ENCODE measurements at regions not wholly inside any gene's neighbourhood (a gene's known extent, or its start where the extent isn't known, plus 50 kb on each side); places are given as distances from the start of the nearest gene placed in this dataset.
A peak's percentile ranks its signal among the peaks of the same experiment; 100 is the strongest.

DNA sequence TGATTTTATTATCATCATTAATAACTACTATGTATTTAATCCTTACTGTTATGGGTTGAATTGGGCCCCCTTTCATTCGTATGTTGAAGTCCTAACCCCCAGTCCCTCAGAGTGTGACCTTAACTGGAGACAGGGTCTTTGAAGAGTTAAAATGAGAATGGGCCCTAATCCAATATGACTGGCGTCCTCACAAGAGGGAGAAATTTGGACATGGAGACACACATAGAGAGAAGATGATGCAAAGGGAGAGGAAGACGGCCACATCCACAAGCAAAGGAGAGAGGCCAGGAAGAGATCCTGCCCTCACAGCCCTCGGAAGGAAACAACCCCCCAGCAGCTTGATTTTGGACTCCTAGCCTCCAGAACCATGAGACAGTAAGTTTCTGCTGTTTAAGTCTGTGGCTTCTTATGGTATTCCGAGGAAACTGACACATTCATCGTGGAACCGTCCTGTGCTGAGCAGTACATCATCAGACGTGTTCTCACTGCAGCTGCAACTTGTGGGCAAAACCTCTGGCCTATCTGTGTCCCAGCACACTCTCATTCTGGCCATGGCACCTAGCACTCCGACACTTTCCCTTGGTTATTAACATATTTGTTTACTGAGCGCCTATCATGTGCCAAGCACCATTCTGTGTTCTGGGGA is 127.6 kb downstream of the SLC38A6 start:
- no peak for DNase-seq

DNA sequence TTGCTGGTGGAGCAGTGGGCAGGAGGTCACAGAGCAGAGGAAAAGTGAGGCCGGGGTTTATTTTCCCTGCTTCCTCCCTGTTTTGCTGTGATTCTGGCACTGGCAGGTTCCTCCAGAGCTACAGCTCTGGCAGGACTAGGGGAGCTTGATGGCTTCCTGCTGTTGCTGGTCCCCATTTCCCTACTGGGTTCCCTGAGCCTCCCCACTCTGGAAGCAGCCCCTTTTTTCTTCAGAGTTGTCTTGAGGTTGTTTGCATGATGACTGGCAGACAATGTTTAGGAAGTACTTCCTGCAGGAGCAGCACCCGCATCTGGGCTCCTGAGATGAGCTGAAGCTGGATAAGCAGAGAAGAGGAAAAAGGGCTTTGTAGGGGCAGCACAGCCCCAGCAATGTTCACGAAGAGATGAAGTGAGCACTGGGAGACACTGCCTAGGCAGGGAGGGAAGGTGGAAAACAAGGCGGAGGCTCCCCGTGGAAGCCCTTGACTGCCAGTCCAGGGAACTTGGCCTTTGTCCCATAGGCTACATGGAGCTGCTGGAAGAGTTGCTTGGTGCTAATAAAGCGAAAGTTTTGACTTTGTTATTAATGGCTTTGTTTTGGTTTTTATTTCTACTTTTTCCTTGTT is 126.9 kb downstream of the SLC38A6 start:
- DNase-seq, result no peak

DNA sequence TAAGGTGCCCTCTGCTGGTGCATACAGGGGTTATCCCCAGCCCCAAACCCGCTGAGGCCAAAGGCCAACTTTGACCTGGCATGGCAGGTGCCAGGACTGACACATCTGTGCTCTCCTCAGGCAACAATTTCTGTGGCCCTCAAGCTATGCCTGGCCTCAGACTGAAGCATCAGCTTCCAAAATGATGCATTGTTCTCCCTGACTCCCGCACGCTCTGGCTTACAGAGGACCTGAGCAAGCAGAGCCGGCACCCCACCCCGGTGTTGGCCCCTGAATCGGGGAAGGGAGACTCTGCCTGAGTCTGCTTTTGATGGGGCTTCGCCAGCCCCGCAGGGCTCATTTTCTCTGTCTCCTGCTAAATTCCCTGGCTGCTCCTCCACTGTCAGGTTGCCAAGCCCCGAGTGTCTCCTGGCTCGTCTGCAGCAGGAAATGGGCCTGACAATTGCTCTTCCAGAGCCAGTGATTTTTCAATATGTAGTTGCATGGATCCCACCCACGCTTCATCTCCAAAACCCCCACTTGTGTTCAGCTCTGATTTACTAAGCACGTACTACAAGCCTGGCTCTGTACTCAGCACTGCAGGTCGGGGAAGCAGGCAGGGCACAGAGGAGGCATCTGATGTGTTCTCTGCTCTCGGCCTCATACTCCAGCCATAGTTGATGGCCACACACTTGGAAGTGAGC is 126.1 kb downstream of the SLC38A6 start:
- DNase-seq, result no peak

DNA sequence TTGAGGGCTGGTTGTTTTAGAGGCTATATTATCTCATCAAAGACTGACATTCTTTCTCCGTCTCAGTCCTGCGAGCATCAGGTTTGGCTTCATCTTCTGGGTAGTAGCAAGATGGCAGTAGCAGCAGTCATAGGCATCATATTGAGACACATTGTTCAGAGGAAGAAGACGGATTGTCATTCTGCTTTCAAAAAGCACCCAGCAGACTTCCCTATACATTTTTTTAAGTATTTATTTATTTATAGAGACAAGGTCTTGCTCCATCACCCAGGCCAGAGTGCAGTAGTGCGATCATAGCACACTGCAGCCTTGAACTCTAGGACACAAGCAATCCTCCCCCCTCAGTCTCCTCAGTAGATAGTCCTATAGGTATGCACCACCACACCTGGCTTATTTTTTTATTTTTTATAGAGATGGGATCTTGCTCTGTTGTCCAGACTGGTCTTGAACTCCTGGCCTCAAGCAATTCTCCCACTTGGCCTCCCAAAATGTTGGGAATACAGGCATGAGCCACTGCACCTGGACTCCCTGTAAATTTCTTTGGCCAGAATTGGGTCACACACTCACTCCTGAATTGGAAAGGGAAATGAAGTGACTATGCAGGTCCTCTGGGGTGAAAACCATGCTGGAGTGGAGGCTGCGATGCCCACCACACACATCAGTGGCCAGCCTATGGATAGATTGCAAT is 125.4 kb downstream of the SLC38A6 start:
- no peak for DNase-seq

DNA sequence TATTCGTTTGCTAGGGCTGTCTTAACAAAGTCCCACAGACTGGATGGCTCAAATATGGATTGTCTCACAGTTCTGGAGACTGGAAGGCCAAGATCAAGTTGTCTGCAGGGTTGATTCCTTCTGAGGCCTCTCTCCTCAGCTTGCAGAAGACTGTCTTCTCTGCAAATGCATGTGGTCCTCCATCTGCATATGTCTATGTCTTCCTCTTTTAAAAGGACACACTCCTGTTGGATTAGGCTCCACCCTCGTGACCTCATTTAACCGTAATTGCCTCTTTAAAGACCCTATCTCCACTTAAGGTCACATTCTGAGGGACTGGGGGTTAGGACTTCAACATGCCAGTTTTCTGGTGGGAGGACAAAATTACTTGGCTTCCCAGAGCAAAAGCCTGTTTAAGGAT is 123.3 kb downstream of the SLC38A6 start:
- DNase-seq, result no peak

DNA sequence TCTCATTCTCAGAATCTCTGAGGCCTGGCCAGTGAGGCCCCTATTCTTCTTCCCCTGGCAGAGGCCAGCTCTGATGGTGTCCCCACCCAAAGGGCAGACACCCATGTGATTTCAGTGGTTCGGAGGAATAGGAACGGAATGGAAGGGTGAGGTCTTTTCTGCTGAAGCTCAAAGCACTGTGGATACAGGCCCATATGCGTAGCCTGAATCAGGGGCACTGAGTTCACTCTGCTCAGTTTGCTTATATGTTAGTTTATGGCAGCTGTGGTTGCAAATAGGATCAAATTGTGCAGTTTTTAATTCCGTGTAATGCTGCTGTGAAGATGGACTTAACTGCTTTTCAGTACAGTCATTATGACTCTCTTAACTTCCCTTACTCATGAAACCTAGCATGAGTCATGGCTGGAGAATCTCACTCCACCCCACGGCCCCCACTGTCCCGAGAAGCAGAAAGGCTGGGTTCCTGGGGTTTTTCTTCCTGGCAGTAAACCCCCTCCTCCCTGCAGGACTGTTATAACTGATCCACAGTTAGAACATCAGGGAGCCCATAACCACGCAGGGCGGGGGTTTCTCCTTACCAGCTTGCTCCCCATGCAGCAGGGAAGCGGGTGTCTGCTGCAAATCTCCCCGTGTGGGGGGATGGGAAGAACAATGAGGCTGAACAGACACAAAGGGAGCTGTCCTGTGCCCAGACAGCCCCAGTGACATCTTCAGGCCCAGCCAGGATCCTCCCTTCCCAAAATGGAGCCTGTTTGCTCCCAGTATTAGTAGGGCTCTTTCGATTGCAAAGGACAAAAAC is 122.7 kb downstream of the SLC38A6 start:
- DNase-seq, result peak in 2 of 51 donors; percentile 9 to 11

DNA sequence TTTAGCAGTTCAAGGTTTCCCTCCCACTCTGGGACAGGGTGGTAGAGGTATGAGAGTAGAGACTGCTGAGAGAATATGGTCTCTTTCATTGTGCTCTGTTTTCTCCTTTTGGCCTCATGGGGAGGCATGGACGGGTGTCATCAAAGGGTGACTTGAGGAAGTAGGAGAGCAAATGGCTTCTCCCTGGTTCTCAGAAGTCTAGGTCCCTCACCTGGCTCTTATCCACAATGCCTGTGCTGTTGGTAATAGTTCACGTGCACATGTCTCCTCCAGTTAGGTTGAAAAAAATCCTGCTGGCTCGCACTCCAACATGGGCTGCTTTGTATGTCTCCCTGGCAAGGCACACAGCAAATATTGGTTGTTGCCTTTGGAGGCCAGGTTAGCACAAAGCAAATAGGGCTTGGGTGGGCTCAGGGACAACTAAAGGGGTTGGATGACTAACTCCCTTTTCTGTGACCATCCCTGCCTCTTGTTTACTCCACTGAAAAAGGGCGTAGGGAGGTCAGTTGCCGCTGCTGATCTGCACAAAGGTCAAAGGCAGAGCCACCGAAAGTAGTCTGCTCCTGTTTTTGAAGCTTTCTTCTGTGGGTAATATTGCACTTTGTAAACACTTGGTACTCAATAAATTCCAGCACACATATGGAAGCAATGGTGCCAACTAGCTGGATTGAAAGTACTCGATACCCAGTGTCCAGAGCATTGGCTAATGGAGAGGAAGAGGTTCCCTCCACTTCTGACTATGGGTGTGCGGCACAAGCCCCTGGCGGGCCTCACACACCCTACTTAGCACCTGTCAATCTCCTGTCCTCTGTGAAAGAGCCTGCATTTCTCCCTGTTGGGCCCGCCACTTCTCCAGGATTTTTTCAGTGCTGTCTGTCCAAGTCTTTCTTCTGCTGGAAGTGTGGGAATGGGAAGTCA is 121.8 kb downstream of the SLC38A6 start:
- no peak for DNase-seq
